ENCODE measurements at regions not wholly inside any gene's neighbourhood (a gene's known extent, or its start where the extent isn't known, plus 50 kb on each side); places are given as distances from the start of the nearest gene placed in this dataset.
A peak's percentile ranks its signal among the peaks of the same experiment; 100 is the strongest.

- no peak for DNase-seq (ENCODE audit: low spot score)
- Mint-ChIP-seq H3K27me3 (ENCODE audit: low read depth) (no peaks in the 10 kb centered on the region), H3K36me3 (peaks cover 13% of the 10 kb centered on the region), H3K9me3 (peaks cover 8% of the 10 kb centered on the region; the same call in 1 of the 2 replicates), H3K27ac (no peak overlapping the region), H3K4me1 (peaks cover 35% of the 10 kb centered on the region), H3K4me3 (no peak overlapping the region)
- POLR2A ChIA-PET: no interaction called here
- CTCF ChIA-PET: interaction anchor here (3.0 kb wide), 1 partner anchor 12 kb away, joined by 15 read pairs; no protein-coding TSS in a partner anchor
- no peak for TF ChIP-seq ERG (CRISPR knock-in tag; IDR thresholded peaks at IDR 0.05)
- no peak for TF ChIP-seq RELA (CRISPR knock-in tag; IDR thresholded peaks at IDR 0.05; ENCODE audit: borderline replicate concordance)
- TF ChIP-seq ESRRA (CRISPR knock-in tag; IDR thresholded peaks at IDR 0.05; ENCODE audit: borderline replicate concordance): no peak
- ATAC-seq: no peak
These were observed 181.8 kb upstream of the FMN2 start for GRCh38 chr1:239909898-239910297.

- ATAC-seq (no peak), DNase-seq (ENCODE audit: low spot score) (no peak)
- CTCF ChIA-PET: interaction anchor here (0.8 to 3.0 kb wide), 2 partner anchors 15 to 40 kb away, joined by 3 to 15 read pairs; no protein-coding TSS in a partner anchor
These were observed 179.2 kb upstream of the FMN2 start for GRCh38 chr1:239912471-239912870.

DNA sequence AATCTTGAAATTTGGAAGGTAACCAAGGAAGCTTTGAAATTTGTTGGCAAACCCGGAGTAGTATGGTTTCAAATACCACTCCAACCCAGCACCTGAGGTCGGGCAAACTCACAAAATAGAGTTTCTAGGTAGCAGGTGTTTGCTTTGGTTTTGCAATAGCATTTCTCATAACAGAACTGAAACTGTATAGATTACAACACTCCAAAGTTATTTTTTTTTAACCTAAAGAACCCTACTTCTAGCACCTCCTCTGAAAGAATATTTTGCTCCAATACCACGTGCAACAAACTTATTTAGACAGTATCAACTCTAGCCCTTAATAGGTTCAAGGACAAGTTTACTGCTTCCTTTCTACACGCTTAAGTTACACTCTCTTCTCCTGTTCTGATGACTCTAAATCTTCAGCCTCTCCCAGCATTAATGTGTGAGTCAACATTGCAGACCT lies 178.5 kb upstream of the FMN2 start:
- ChIA-PET POLR2A (no interaction called here), CTCF (interaction anchor here (0.8 to 3.0 kb wide), 2 partner anchors 16 to 40 kb away, joined by 3 to 15 read pairs; no protein-coding TSS in a partner anchor)
- Mint-ChIP-seq H3K9me3 (no peaks in the 10 kb centered on the region), H3K4me3 (no peak overlapping the region), H3K27ac (no peak overlapping the region), H3K4me1 (peaks cover 48% of the 10 kb centered on the region), H3K36me3 (0 out of 2 replicates have a peak, but pooled peaks cover 4% of the 10 kb centered on the region), H3K27me3 (ENCODE audit: low read depth) (no peaks in the 10 kb centered on the region)
- TF ChIP-seq, protein P1, sequence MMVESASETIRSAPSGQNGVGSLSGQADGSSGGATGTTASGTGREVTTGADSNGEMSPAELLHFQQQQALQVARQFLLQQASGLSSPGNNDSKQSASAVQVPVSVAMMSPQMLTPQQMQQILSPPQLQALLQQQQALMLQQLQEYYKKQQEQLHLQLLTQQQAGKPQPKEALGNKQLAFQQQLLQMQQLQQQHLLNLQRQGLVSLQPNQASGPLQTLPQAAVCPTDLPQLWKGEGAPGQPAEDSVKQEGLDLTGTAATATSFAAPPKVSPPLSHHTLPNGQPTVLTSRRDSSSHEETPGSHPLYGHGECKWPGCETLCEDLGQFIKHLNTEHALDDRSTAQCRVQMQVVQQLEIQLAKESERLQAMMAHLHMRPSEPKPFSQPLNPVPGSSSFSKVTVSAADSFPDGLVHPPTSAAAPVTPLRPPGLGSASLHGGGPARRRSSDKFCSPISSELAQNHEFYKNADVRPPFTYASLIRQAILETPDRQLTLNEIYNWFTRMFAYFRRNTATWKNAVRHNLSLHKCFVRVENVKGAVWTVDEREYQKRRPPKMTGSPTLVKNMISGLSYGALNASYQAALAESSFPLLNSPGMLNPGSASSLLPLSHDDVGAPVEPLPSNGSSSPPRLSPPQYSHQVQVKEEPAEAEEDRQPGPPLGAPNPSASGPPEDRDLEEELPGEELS (CRISPR knock-in tag; IDR thresholded peaks at IDR 0.05): no peak
- no peak for TF ChIP-seq FOXK1 (CRISPR knock-in tag; IDR thresholded peaks at IDR 0.05)
- TF ChIP-seq, protein P2, sequence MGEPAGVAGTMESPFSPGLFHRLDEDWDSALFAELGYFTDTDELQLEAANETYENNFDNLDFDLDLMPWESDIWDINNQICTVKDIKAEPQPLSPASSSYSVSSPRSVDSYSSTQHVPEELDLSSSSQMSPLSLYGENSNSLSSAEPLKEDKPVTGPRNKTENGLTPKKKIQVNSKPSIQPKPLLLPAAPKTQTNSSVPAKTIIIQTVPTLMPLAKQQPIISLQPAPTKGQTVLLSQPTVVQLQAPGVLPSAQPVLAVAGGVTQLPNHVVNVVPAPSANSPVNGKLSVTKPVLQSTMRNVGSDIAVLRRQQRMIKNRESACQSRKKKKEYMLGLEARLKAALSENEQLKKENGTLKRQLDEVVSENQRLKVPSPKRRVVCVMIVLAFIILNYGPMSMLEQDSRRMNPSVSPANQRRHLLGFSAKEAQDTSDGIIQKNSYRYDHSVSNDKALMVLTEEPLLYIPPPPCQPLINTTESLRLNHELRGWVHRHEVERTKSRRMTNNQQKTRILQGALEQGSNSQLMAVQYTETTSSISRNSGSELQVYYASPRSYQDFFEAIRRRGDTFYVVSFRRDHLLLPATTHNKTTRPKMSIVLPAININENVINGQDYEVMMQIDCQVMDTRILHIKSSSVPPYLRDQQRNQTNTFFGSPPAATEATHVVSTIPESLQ (CRISPR knock-in tag; IDR thresholded peaks at IDR 0.05): no peak
- TF ChIP-seq, protein P3, sequence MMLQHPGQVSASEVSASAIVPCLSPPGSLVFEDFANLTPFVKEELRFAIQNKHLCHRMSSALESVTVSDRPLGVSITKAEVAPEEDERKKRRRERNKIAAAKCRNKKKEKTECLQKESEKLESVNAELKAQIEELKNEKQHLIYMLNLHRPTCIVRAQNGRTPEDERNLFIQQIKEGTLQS (CRISPR knock-in tag; conservative IDR thresholded peaks at IDR 0.05): no peak
- TF ChIP-seq ATF1 (CRISPR knock-in tag; IDR thresholded peaks at IDR 0.05): no peak
- TF ChIP-seq MXD4 (CRISPR knock-in tag; IDR thresholded peaks at IDR 0.05; ENCODE audit: borderline replicate concordance): no peak
- no peak for TF ChIP-seq SP1 (CRISPR knock-in tag; conservative IDR thresholded peaks at IDR 0.05)
- no peak for TF ChIP-seq NFE2L1 (CRISPR knock-in tag; IDR thresholded peaks at IDR 0.05)
- TF ChIP-seq, protein P4, sequence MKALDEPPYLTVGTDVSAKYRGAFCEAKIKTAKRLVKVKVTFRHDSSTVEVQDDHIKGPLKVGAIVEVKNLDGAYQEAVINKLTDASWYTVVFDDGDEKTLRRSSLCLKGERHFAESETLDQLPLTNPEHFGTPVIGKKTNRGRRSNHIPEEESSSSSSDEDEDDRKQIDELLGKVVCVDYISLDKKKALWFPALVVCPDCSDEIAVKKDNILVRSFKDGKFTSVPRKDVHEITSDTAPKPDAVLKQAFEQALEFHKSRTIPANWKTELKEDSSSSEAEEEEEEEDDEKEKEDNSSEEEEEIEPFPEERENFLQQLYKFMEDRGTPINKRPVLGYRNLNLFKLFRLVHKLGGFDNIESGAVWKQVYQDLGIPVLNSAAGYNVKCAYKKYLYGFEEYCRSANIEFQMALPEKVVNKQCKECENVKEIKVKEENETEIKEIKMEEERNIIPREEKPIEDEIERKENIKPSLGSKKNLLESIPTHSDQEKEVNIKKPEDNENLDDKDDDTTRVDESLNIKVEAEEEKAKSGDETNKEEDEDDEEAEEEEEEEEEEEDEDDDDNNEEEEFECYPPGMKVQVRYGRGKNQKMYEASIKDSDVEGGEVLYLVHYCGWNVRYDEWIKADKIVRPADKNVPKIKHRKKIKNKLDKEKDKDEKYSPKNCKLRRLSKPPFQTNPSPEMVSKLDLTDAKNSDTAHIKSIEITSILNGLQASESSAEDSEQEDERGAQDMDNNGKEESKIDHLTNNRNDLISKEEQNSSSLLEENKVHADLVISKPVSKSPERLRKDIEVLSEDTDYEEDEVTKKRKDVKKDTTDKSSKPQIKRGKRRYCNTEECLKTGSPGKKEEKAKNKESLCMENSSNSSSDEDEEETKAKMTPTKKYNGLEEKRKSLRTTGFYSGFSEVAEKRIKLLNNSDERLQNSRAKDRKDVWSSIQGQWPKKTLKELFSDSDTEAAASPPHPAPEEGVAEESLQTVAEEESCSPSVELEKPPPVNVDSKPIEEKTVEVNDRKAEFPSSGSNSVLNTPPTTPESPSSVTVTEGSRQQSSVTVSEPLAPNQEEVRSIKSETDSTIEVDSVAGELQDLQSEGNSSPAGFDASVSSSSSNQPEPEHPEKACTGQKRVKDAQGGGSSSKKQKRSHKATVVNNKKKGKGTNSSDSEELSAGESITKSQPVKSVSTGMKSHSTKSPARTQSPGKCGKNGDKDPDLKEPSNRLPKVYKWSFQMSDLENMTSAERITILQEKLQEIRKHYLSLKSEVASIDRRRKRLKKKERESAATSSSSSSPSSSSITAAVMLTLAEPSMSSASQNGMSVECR (CRISPR knock-in tag; IDR thresholded peaks at IDR 0.05; ENCODE audit: borderline replicate concordance): no peak
- TF ChIP-seq, protein P5, sequence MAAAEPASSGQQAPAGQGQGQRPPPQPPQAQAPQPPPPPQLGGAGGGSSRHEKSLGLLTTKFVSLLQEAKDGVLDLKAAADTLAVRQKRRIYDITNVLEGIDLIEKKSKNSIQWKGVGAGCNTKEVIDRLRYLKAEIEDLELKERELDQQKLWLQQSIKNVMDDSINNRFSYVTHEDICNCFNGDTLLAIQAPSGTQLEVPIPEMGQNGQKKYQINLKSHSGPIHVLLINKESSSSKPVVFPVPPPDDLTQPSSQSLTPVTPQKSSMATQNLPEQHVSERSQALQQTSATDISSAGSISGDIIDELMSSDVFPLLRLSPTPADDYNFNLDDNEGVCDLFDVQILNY (CRISPR knock-in tag; IDR thresholded peaks at IDR 0.05): no peak
- no peak for TF ChIP-seq NR3C1 (CRISPR knock-in tag; conservative IDR thresholded peaks at IDR 0.05; ENCODE audit: low read depth)
- no peak for TF ChIP-seq ZNF317 (CRISPR knock-in tag; IDR thresholded peaks at IDR 0.05; ENCODE audit: borderline replicate concordance, low read depth)
- no peak for ATAC-seq
- no peak for DNase-seq (ENCODE audit: low spot score)

More at GRCh38 chr1:239912471-239912870, 179.2 kb upstream of the FMN2 start:
- Mint-ChIP-seq H3K4me3 (no peak overlapping the region), H3K36me3 (peaks cover 11% of the 10 kb centered on the region), H3K9me3 (peaks cover 4% of the 10 kb centered on the region; the same call in 1 of the 2 replicates), H3K27ac (peak overlapping the region; percentile 5; the same call in 1 of the 2 replicates), H3K4me1 (peaks cover 48% of the 10 kb centered on the region), H3K27me3 (ENCODE audit: low read depth) (no peaks in the 10 kb centered on the region)
- POLR2A ChIA-PET: no interaction called here
- TF ChIP-seq RORB (CRISPR knock-in tag; IDR thresholded peaks at IDR 0.05) (no peak), FOXP1 (CRISPR knock-in tag; IDR thresholded peaks at IDR 0.05; ENCODE audit: borderline replicate concordance) (no peak)

Measured in WTC11 (cell line).